C4-2B (cell line): ENCODE measurements at regions not wholly inside any gene's neighbourhood (a gene's known extent, or its start where the extent isn't known, plus 50 kb on each side); places are given as distances from the start of the nearest gene placed in this dataset.

Experiments
- H3K27ac ChIP-seq: fragments of 450-650 bp; 2 replicates; pipeline ENCODE4 v1.5.1; 2017
- ZFX ChIP-seq: fragments of 450-650 bp; IDR thresholded peaks from 2 replicates; pipeline ENCODE4 v1.6.1; 2017
- TF ChIP-seq, protein P1 (sequence below): fragments of 450-650 bp; conservative IDR thresholded peaks from 2 replicates; pipeline ENCODE4 v1.5.1; 2017; ENCODE audit warnings: mild to moderate bottlenecking

DNA sequence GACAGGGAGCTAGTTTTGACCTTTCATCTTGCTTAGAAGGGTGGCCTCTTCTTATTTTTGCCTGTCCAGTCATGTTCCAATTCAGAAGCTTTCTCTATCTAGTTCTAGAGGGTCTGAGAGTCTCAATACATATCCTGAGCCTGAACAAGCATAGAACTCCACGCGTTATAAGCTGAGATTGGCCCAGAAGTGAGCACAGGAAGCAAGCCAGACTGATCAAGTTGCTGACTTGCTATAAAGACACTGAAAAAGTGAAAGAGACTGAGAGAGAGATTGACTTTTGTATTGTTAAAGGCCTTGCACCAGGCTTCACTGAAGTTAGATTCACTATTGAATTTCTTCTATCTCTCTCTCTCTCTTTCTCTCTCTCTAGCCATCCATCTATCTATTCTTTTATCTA is 142.7 kb upstream of the DOCK10 start:
- H3K27ac ChIP-seq, result no peak overlapping the region
- no peak for TF ChIP-seq ZFX
- TF ChIP-seq, protein P1, sequence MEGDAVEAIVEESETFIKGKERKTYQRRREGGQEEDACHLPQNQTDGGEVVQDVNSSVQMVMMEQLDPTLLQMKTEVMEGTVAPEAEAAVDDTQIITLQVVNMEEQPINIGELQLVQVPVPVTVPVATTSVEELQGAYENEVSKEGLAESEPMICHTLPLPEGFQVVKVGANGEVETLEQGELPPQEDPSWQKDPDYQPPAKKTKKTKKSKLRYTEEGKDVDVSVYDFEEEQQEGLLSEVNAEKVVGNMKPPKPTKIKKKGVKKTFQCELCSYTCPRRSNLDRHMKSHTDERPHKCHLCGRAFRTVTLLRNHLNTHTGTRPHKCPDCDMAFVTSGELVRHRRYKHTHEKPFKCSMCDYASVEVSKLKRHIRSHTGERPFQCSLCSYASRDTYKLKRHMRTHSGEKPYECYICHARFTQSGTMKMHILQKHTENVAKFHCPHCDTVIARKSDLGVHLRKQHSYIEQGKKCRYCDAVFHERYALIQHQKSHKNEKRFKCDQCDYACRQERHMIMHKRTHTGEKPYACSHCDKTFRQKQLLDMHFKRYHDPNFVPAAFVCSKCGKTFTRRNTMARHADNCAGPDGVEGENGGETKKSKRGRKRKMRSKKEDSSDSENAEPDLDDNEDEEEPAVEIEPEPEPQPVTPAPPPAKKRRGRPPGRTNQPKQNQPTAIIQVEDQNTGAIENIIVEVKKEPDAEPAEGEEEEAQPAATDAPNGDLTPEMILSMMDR, result no peak

DNA sequence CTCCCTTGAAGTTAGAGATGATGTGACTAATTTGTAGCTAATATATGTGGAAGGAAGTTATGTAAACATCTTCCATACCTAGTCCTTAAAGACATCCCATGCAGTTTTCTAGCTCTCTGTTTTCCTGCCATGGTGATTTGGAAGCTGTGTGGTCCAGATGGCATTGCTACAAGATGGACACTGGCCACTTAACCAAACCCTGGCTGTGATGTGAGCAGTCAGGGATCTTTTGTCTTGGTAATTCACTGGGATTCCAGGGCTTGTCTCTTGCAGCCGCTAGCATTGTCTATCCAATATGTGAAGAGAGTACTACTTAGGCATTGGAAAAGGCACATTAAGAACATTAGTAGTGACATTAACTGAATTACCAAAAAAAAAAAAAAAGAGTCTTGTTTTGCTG is 139.9 kb upstream of the DOCK10 start:
- TF ChIP-seq, protein P1, result no peak
- no peak for TF ChIP-seq ZFX
- no peak overlapping the region for H3K27ac ChIP-seq

DNA sequence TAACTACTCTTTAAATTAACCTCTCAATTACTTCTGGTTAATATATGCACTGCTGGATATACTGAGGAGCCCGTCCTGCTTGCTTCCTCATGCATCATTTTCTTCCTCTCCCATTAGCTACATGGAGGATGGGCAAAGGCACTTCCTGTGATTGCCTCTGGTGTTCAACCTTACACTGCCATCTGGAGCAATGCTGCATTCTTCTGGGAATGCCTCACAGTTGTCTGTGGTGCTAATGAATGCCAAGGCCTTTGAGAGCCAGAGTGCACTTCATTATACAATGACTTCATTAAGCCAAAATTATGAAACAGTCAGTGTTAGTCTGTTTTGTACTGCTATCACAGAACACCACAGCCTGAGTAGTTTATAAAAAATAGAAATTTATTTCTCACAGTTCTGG is 134.8 kb upstream of the DOCK10 start:
- TF ChIP-seq ZFX, result no peak
- H3K27ac ChIP-seq, result no peak overlapping the region

DNA sequence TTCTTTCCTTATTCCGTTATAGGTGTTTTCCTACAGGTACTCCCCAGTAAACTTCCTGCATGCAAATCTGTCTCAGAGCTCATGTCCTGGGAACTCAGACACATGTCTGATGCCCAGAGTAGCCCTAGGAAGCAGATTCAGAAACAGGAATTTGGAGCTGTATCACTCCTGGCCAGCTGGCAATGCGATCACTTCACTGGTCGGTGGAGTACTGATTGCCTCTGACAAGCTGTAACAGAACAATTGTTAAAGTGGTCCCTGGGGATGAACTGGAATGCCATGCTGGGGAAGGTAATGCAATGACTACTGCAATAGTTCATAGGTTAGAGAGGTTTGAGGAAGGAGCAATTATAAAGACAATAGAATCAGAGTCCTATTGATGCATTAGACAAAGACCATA is 131.6 kb upstream of the DOCK10 start:
- H3K27ac ChIP-seq, result no peak overlapping the region
- no peak for TF ChIP-seq ZFX
- TF ChIP-seq, protein P1, result no peak

DNA sequence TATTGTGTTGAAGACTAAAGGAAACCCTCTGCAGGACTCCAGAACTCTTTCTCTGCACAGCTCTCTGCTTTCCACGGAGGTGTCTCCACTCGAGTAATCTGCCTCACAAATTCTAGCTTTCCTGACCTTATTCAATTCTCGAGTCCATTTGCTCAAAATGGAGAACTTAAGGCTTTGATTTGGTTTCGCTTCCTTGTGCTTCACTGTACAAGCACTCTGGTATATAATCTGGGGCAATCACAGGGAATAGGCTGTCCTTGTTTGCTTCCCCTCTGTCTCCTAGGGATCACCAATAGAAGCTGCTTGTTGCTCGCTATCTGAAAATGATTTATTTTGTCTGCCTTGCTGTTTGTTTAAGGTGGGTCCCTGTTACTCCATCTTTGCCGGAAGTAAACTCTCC is 129.1 kb upstream of the DOCK10 start:
- no peak for TF ChIP-seq ZFX
- TF ChIP-seq, protein P1, result no peak
- no peak overlapping the region for H3K27ac ChIP-seq

DNA sequence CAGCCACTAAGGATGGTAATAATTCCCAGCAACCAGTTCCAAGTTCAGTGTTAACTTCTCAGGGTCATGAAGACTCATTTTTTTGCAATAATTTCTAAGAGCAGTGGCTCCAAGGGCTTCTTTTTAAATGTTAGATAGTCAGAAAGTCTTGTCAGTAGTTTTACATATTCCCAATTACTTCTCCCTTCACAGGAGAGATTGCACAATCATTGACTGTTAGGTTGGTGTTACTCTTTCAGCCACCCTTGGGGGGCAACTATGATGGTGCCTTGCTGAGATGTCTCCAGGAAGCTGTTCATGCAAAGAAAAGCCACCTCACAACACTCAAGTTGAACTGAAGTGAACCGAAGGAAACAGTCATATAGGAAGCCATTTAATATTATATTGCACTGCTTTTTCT is 127.9 kb upstream of the DOCK10 start:
- TF ChIP-seq ZFX, result no peak
- TF ChIP-seq, protein P1, result no peak
- H3K27ac ChIP-seq, result no peak overlapping the region

DNA sequence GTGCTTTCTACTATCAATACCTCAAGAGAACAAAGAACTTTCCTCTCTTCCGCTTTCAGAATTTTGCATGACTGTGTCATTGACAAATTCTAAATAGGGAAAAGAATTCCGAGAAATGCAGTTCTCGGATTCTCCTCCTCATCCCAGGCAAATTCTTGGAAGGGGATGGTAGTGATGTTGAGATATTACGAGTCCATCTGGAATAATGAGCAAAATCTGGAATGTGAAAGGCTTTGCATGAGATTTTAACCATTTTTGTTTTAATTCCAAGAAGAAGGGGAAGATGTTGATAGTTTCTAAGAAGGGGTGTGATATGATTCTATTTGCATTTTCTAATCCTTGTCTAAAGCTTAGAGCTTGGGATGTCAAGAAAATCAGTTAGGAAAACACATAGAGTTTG is 127.1 kb upstream of the DOCK10 start:
- no peak overlapping the region for H3K27ac ChIP-seq
- no peak for TF ChIP-seq ZFX
- TF ChIP-seq, protein P1, result no peak

DNA sequence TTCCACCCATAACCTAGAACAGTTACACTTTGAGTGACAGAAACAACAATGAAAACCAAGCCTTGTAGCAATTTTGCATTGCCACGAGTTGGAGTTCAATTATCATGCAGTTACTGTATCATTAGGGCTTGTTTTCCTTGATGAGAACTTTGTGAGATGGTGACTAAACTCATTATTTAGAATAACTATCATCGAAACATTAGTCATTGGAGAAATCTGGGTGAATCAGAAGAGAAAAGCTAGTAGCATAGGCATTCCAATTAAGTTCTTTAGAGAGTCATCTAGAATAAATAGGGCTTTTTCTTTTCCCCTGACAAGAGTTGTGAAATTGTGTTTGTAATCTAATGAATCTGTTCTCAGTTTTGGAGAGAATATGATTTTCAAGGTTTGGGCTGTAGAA is 122.8 kb upstream of the DOCK10 start:
- TF ChIP-seq, protein P1, result no peak
- TF ChIP-seq ZFX, result no peak

More for the DNA sequence above, 122.8 kb upstream of the DOCK10 start:
- no peak overlapping the region for H3K27ac ChIP-seq
